Suprapubic skin (tissue), 4 donors: ENCODE measurements at regions not wholly inside any gene's neighbourhood (a gene's known extent, or its start where the extent isn't known, plus 50 kb on each side); places are given as distances from the start of the nearest gene placed in this dataset.

Source experiments
- DNase-seq, 2 donors: peaks; one replicate each; pipeline ENCODE4 v3.0.0-alpha.2; 2019; ENCODE audit warnings: low spot score in 2 of 2
- H3K27ac ChIP-seq: fragments of 200-600 bp; sonication (generic); one replicate; pipeline ENCODE4 v1.5.1; 2019
- H3K27me3 ChIP-seq: fragments of 200-600 bp; sonication (generic); one replicate; pipeline ENCODE4 v1.5.1; 2019
- H3K36me3 ChIP-seq: fragments of 200-600 bp; sonication (generic); one replicate; pipeline ENCODE4 v1.5.1; 2019
- H3K4me1 ChIP-seq: fragments of 200-600 bp; sonication (generic); one replicate; pipeline ENCODE4 v1.5.1; 2019
- H3K4me3 ChIP-seq: fragments of 200-600 bp; sonication (generic); one replicate; pipeline ENCODE4 v1.5.1; 2019; ENCODE audit warnings: mild to moderate bottlenecking
- H3K9me3 ChIP-seq: fragments of 200-600 bp; sonication (generic); one replicate; pipeline ENCODE4 v1.5.1; 2019
- CTCF ChIP-seq, 2 donors: fragments of 200-600 bp in 1 of 2; fragments of 450-650 bp in 1 of 2; sonication (generic) in 1 of 2; IDR thresholded peaks; one replicate each; pipeline ENCODE4 v1.5.1; 2016 to 2019; ENCODE audit warnings: antibody characterized with exemption in 2 of 2, mild to moderate bottlenecking in 1 of 2, moderate library complexity in 1 of 2
- EP300 ChIP-seq: sonication (generic); formaldehyde crosslinking; IDR thresholded peaks from one replicate; pipeline ENCODE4 v1.6.1; 2017; ENCODE audit warnings: antibody characterized with exemption
- POLR2A ChIP-seq, 2 donors: fragments of 450-650 bp; IDR thresholded peaks; one replicate each; pipeline ENCODE4 v1.6.1; 2017; ENCODE audit warnings: antibody characterized with exemption in 2 of 2, mild to moderate bottlenecking in 2 of 2, moderate library complexity in 2 of 2
- POLR2AphosphoS5 ChIP-seq, 3 donors: sonication (generic); formaldehyde crosslinking; IDR thresholded peaks; one replicate each; pipeline ENCODE4 v1.6.1; 2017; ENCODE audit warnings: antibody characterized with exemption in 3 of 3
- WGBS: methylation state at CpG from one replicate; pipeline ENCODE4 v1.1.5; 2018; 5-methylcytosine and 5-hydroxymethylcytosine counted together

GRCh38 chr5:4007001-4007400, 411.4 kb downstream of the IRX1 start:
- no peak for TF ChIP-seq POLR2AphosphoS5 (IDR thresholded peaks at IDR 0.05)
- TF ChIP-seq CTCF (IDR thresholded peaks at IDR 0.05), result no peak
- TF ChIP-seq EP300, result no peak
- TF ChIP-seq POLR2A (IDR thresholded peaks at IDR 0.05), result no peak
- H3K4me1 ChIP-seq, result no peaks in the 10 kb centered on the region
- WGBS, result 93% methylated on average over 3 of the region's 3 CpGs

DNA sequence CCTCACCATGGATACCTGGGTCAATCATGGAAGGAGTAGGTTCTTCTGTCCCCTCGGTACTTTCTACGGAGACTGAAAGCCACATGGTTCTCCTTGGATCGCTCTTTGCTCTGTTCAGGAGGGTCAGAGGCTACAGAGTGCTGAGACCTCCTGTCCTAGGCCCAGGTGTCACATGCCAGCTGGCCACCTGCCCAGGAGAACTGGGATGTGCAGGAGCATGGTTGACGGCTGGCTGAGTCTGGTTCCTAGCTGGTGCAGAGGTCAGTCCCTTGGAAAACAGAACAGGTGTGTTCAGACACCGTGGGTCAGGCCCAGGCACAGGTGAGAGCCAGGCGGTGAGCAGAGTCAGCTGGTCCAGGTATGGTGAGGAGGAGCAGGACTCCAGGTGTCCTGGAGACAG, 416.3 kb downstream of the IRX1 start:
- H3K27me3 ChIP-seq, result no peaks in the 10 kb centered on the region
- no peaks in the 10 kb centered on the region for H3K9me3 ChIP-seq
- no peak for DNase-seq
- 92% methylated on average over 5 of the region's 6 CpGs for WGBS
- no peaks in the 10 kb centered on the region for H3K4me1 ChIP-seq
- no peak overlapping the region for H3K4me3 ChIP-seq
- no peaks in the 10 kb centered on the region for H3K36me3 ChIP-seq
- TF ChIP-seq EP300, result no peak
- no peak for TF ChIP-seq CTCF (IDR thresholded peaks at IDR 0.05)
- no peak for TF ChIP-seq POLR2AphosphoS5 (IDR thresholded peaks at IDR 0.05)
- TF ChIP-seq POLR2A (IDR thresholded peaks at IDR 0.05), result no peak
- no peak overlapping the region for H3K27ac ChIP-seq

More at GRCh38 chr5:4007001-4007400, 411.4 kb downstream of the IRX1 start:
- no peak overlapping the region for H3K4me3 ChIP-seq
- H3K27ac ChIP-seq, result no peak overlapping the region
- H3K9me3 ChIP-seq, result no peaks in the 10 kb centered on the region
- no peak for DNase-seq
- no peaks in the 10 kb centered on the region for H3K36me3 ChIP-seq
- H3K27me3 ChIP-seq, result no peaks in the 10 kb centered on the region

DNA sequence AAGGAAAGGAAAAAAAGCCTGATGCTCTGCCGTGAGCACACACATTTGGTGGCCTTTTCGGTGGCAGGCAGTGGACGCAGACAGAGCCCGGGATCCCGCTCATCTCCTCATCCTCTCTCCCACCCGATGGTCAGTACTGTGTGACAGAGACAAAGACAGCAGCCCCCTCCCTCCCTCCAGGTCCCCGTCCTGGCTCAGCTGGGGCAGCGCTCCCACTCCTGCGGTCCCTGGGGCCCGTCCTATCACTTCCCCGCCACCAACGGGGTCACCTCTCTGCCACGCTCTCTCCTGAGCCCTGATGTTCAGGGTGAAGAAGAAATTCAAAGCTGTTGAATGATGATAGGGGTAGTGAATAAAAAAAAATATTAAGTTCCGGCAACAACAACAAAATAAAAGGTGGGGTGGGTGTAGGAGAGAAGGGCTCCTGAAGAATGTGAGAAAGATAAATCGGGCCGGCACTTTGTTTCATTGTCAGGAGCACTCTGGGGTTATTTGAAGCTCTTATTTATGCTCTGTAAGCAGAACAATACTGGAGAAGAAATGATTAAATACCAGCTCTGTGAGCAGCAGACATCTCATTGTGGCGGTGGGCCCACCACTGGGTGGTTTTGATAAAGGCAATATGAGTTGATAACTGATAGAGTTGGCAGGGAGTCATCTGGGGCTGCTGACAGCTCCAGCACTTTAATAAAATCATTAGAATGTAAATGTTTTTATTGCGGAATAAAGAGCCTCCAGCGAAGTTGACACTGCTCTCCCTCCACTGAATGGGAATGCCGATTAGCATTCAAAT, 417.7 kb downstream of the IRX1 start:
- Histone ChIP-seq H3K36me3 (no peaks in the 10 kb centered on the region), H3K27ac (no peak overlapping the region), H3K4me3 (no peak overlapping the region), H3K27me3 (no peaks in the 10 kb centered on the region), H3K9me3 (no peaks in the 10 kb centered on the region), H3K4me1 (peaks cover 3% of the 10 kb centered on the region)
- WGBS, result 84% methylated on average over 20 of the region's 20 CpGs
- no peak for TF ChIP-seq POLR2AphosphoS5 (IDR thresholded peaks at IDR 0.05)
- TF ChIP-seq CTCF (IDR thresholded peaks at IDR 0.05), result no peak
- TF ChIP-seq EP300, result no peak
- no peak for TF ChIP-seq POLR2A (IDR thresholded peaks at IDR 0.05)
- no peak for DNase-seq

GRCh38 chr5:4015709-4016108, 420.1 kb downstream of the IRX1 start:
- no peaks in the 10 kb centered on the region for H3K9me3 ChIP-seq
- H3K27ac ChIP-seq, result no peak overlapping the region
- WGBS, result 76% methylated on average over 4 of the region's 4 CpGs
- DNase-seq, result no peak
- no peaks in the 10 kb centered on the region for H3K36me3 ChIP-seq
- TF ChIP-seq POLR2AphosphoS5 (IDR thresholded peaks at IDR 0.05) (no peak), POLR2A (IDR thresholded peaks at IDR 0.05) (no peak), CTCF (IDR thresholded peaks at IDR 0.05) (no peak), EP300 (no peak)
- H3K27me3 ChIP-seq, result no peaks in the 10 kb centered on the region
- H3K4me1 ChIP-seq, result peaks cover 10% of the 10 kb centered on the region
- H3K4me3 ChIP-seq, result no peak overlapping the region

GRCh38 chr5:4017076-4017803, 421.6 kb downstream of the IRX1 start:
- Histone ChIP-seq H3K36me3 (no peaks in the 10 kb centered on the region), H3K4me1 (peaks cover 10% of the 10 kb centered on the region), H3K27me3 (no peaks in the 10 kb centered on the region), H3K9me3 (no peaks in the 10 kb centered on the region), H3K4me3 (no peak overlapping the region), H3K27ac (no peak overlapping the region)
- no peak for TF ChIP-seq CTCF (IDR thresholded peaks at IDR 0.05)
- TF ChIP-seq EP300, result no peak
- no peak for TF ChIP-seq POLR2AphosphoS5 (IDR thresholded peaks at IDR 0.05)
- TF ChIP-seq POLR2A (IDR thresholded peaks at IDR 0.05), result no peak
- DNase-seq, result no peak
- 90% methylated on average over 5 of the region's 5 CpGs for WGBS
